ENCODE measurements at regions not wholly inside any gene's neighbourhood (a gene's known extent, or its start where the extent isn't known, plus 50 kb on each side); places are given as distances from the start of the nearest gene placed in this dataset.
"Not testable (repeated sequence)": the region's sequence is repeated elsewhere in the genome, so short reads cannot be mapped to it uniquely, and the experiment has no call there.

- no peak for DNase-seq (ENCODE audit: extremely low spot score)
- ChIA-PET CTCF (no interaction called here), POLR2A (no interaction called here)
- no peak for TF ChIP-seq L3MBTL2 (conservative IDR thresholded peaks at IDR 0.05)
- TF ChIP-seq HDGF (IDR thresholded peaks at IDR 0.05; ENCODE audit: borderline replicate concordance) = no peak
- no peak for TF ChIP-seq SP1 (IDR thresholded peaks at IDR 0.05)
- no peak for TF ChIP-seq ELF4 (IDR thresholded peaks at IDR 0.05)
Measured at GRCh38 chr12:131628023-131628740, 82.7 kb upstream of the SFSWAP start.

GRCh38 chr12:131628766-131629448, 82.0 kb upstream of the SFSWAP start:
- no peak for DNase-seq (ENCODE audit: extremely low spot score)
- no peak for TF ChIP-seq HDGF (IDR thresholded peaks at IDR 0.05; ENCODE audit: borderline replicate concordance)
- no peak for TF ChIP-seq ELF4 (IDR thresholded peaks at IDR 0.05)
- no peak for TF ChIP-seq LEF1 (IDR thresholded peaks at IDR 0.05; ENCODE audit: borderline replicate concordance)
- no peak for TF ChIP-seq ARNT (IDR thresholded peaks at IDR 0.05)
- TF ChIP-seq NFRKB (IDR thresholded peaks at IDR 0.05) = no peak
- TF ChIP-seq TARDBP (IDR thresholded peaks at IDR 0.05) = no peak
- ChIA-PET POLR2A (no interaction called here), CTCF (no interaction called here)

- TF ChIP-seq FOXM1 (IDR thresholded peaks at IDR 0.05; ENCODE audit: borderline replicate concordance) (no peak), FOXK2 (IDR thresholded peaks at IDR 0.05) (no peak), NFRKB (IDR thresholded peaks at IDR 0.05) (no peak), HDGF (IDR thresholded peaks at IDR 0.05; ENCODE audit: borderline replicate concordance) (no peak)
- POLR2A ChIA-PET = no interaction called here
- no peak for DNase-seq (ENCODE audit: extremely low spot score)
- CTCF ChIA-PET = no interaction called here
Measured at GRCh38 chr12:131631230-131631629, 79.7 kb upstream of the SFSWAP start.

GRCh38 chr12:131631889-131632651, 78.8 kb upstream of the SFSWAP start:
- POLR2A ChIA-PET, CTCF ChIA-PET: not testable (repeated sequence)

GRCh38 chr12:131632652-131633023, 78.3 kb upstream of the SFSWAP start:
- DNase-seq (ENCODE audit: extremely low spot score); CTCF ChIA-PET; POLR2A ChIA-PET: not testable (repeated sequence)

More at GRCh38 chr12:131631889-131632651, 78.8 kb upstream of the SFSWAP start:
- DNase-seq (ENCODE audit: extremely low spot score) = not testable (repeated sequence)

- DNase-seq (ENCODE audit: extremely low spot score); CTCF ChIA-PET; POLR2A ChIA-PET: not testable (repeated sequence)
Measured at GRCh38 chr12:131633610-131634009, 77.3 kb upstream of the SFSWAP start.

- DNase-seq (ENCODE audit: extremely low spot score) = no peak
- TF ChIP-seq FOXM1 (IDR thresholded peaks at IDR 0.05; ENCODE audit: borderline replicate concordance) (no peak), FOXA1 (IDR thresholded peaks at IDR 0.05) (no peak), SUZ12 (IDR thresholded peaks at IDR 0.05) (no peak), BHLHE40 (IDR thresholded peaks at IDR 0.05; ENCODE audit: borderline replicate concordance) (no peak), L3MBTL2 (conservative IDR thresholded peaks at IDR 0.05) (no peak), PKNOX1 (IDR thresholded peaks at IDR 0.05) (no peak), CTBP1 (IDR thresholded peaks at IDR 0.05; ENCODE audit: borderline replicate concordance) (no peak), SP1 (IDR thresholded peaks at IDR 0.05) (no peak), ZNF384 (IDR thresholded peaks at IDR 0.05) (no peak), TARDBP (IDR thresholded peaks at IDR 0.05) (no peak), LEF1 (IDR thresholded peaks at IDR 0.05; ENCODE audit: borderline replicate concordance) (no peak)
- ChIA-PET CTCF (no interaction called here), POLR2A (no interaction called here)
Measured at GRCh38 chr12:131634037-131634436, 76.9 kb upstream of the SFSWAP start.

- POLR2A ChIA-PET; CTCF ChIA-PET; DNase-seq (ENCODE audit: extremely low spot score): not testable (repeated sequence)
Measured at GRCh38 chr12:131635012-131635411, 75.9 kb upstream of the SFSWAP start.

- ChIA-PET POLR2A (no interaction called here), CTCF (no interaction called here)
- no peak for TF ChIP-seq SUZ12 (IDR thresholded peaks at IDR 0.05)
- TF ChIP-seq SP1 (IDR thresholded peaks at IDR 0.05) = no peak
- TF ChIP-seq PKNOX1 (IDR thresholded peaks at IDR 0.05) = no peak
- no peak for TF ChIP-seq ZNF384 (IDR thresholded peaks at IDR 0.05)
- no peak for DNase-seq (ENCODE audit: extremely low spot score)
Measured at GRCh38 chr12:131635491-131636122, 75.3 kb upstream of the SFSWAP start.
